CD4-positive, alpha-beta T cell (primary cell): ENCODE measurements at regions not wholly inside any gene's neighbourhood (a gene's known extent, or its start where the extent isn't known, plus 50 kb on each side); places are given as distances from the start of the nearest gene placed in this dataset.

Experiments used
- ATAC-seq: fragments of 200-7000 bp; cut with Tn5 transposase; one replicate; pipeline ENCODE4 v1.10.0; 2022; ENCODE audit warnings: mild to moderate bottlenecking; ENCODE audit not compliant: poor library complexity
- CTCF ChIA-PET: fragments of 350-600 bp; sonication (Branson Sonifier 250); formaldehyde crosslinking; loops from one replicate; lab custom pipeline; 2021; ENCODE audit warnings: antibody characterized with exemption, inconsistent platforms; lab: Charles Lee
- POLR2A ChIA-PET: fragments of 350-600 bp; sonication (Branson Sonifier 250); formaldehyde crosslinking; loops from one replicate; lab custom pipeline; 2021; ENCODE audit warnings: antibody characterized with exemption, inconsistent platforms; lab: Charles Lee
- DNase-seq, 14 experiments: peaks; one replicate each; pipeline ENCODE4 v3.0.0-alpha.2; 2013 to 2020; ENCODE audit warnings: mixed read lengths in 2 of 14
- H3K27ac ChIP-seq, 2 donors: one replicate each; pipeline versions ENCODE4 v1.5.1 to v1.7.0; 2013; ENCODE audit warnings: low read length in 2 of 2, low read depth in 1 of 2, mild to moderate bottlenecking in 1 of 2
- H3K27me3 ChIP-seq, 2 experiments: 1 replicate in 1 of 2; 2 replicates in 1 of 2; pipeline versions ENCODE4 v1.6.1 to v1.7.0; 2013; ENCODE audit warnings: low read length in 2 of 2, control low read depth in 1 of 2, mild to moderate bottlenecking in 1 of 2, moderate library complexity in 1 of 2; ENCODE audit not compliant: insufficient read depth in 2 of 2, control insufficient read depth in 1 of 2
- H3K36me3 ChIP-seq: one replicate; pipeline ENCODE4 v1.6.1; 2013; ENCODE audit warnings: low read length, control low read depth; ENCODE audit not compliant: insufficient read depth
- H3K4me1 ChIP-seq: one replicate; pipeline ENCODE4 v1.6.1; 2013; ENCODE audit warnings: low read length, control low read depth; ENCODE audit not compliant: insufficient read depth
- H3K4me3 ChIP-seq: one replicate; pipeline ENCODE4 v1.5.1; 2013; ENCODE audit warnings: mild to moderate bottlenecking, low read length, moderate library complexity
- H3K9me3 ChIP-seq, 2 experiments: 1 replicate in 1 of 2; 2 replicates in 1 of 2; pipeline versions ENCODE4 v1.6.1 to v1.7.0; 2013; ENCODE audit warnings: low read length in 2 of 2, mild to moderate bottlenecking in 2 of 2, control low read depth in 1 of 2, moderate library complexity in 1 of 2; ENCODE audit not compliant: control insufficient read depth in 1 of 2, insufficient read depth in 1 of 2
- H3K27ac Mint-ChIP-seq: one replicate; pipeline ENCODE4 v1.8.0; 2020; ENCODE audit warnings: mixed read lengths
- H3K27me3 Mint-ChIP-seq: one replicate; pipeline ENCODE4 v1.8.0; 2021; ENCODE audit warnings: mixed read lengths
- H3K36me3 Mint-ChIP-seq: one replicate; pipeline ENCODE4 v1.8.0; 2021; ENCODE audit warnings: low read depth, mixed read lengths
- H3K4me1 Mint-ChIP-seq: one replicate; pipeline ENCODE4 v1.8.0; 2021; ENCODE audit warnings: low read depth, mixed read lengths
- H3K4me3 Mint-ChIP-seq: one replicate; pipeline ENCODE4 v1.8.0; 2020; ENCODE audit warnings: mild to moderate bottlenecking, mixed read lengths
- H3K9me3 Mint-ChIP-seq: one replicate; pipeline ENCODE4 v1.8.0; 2020; ENCODE audit warnings: mixed read lengths
- intact Hi-C, 2 experiments: fragments of 100-400 bp; cut with DNase I in 1 of 2; cut with micrococcal nuclease in 1 of 2; formaldehyde crosslinking; loops; one replicate each; pipeline versions ENCODE4 v1.15.1 to v1.9.0; 2023 to 2025; cut with DNase I, micrococcal nuclease
- TF ChIP-seq, protein P1 (sequence below): fragments of 200-600 bp; IDR thresholded peaks from one replicate; pipeline ENCODE4 v1.8.0; 2022; ENCODE audit warnings: antibody characterized with exemption, mild to moderate bottlenecking

DNA sequence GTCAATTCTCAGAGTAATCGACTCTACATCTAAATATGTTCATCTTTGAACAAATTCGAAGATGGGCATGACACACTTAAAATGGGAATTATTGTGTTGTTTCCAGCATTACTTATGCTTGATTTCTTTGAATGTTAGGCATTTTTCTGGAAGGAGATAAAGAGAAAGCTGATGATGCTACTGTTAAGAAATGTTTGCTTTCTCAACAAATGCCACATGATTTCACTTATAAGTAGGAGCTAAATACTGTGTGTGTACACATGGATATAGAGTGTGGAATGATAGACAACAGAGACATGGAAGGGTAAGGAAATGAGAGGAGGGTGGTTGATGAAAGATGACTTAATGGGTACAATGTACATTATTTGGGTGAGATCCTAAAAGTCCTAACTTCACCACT is 400.9 kb downstream of the TBL1XR1 start:
- no peak for ATAC-seq

DNA sequence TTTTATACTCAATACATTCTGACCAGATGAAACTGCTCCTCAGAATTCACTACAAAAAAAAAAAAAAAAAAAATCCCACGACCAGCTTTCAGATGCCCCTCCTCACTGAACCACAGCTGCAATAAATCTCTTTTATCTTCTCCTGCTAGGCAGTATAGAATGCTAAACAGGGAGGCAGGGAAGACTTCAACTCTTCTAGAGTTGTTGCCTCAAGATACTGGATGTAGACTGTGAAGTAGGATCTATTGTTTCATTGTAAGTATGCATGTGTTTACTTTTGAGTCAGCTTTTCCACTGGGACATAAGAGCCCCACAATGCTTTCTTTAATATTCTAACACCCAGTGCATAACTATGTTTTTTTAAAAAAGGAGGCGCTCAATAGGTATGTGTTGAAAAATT is 401.4 kb downstream of the TBL1XR1 start:
- no peak for ATAC-seq
- Histone ChIP-seq H3K27me3 (no peaks in the 10 kb centered on the region), H3K9me3 (no peaks in the 10 kb centered on the region), H3K4me3 (no peak overlapping the region), H3K27ac (no peak overlapping the region), H3K36me3 (no peaks in the 10 kb centered on the region), H3K4me1 (no peaks in the 10 kb centered on the region)
- peaks cover 24% of the 10 kb centered on the region for H3K27me3 Mint-ChIP-seq
- no peak overlapping the region for H3K27ac Mint-ChIP-seq
- no peaks in the 10 kb centered on the region for H3K4me1 Mint-ChIP-seq
- H3K9me3 Mint-ChIP-seq, result no peaks in the 10 kb centered on the region
- no peak overlapping the region for H3K4me3 Mint-ChIP-seq
- POLR2A ChIA-PET, result no interaction called here
- TF ChIP-seq, protein P1, sequence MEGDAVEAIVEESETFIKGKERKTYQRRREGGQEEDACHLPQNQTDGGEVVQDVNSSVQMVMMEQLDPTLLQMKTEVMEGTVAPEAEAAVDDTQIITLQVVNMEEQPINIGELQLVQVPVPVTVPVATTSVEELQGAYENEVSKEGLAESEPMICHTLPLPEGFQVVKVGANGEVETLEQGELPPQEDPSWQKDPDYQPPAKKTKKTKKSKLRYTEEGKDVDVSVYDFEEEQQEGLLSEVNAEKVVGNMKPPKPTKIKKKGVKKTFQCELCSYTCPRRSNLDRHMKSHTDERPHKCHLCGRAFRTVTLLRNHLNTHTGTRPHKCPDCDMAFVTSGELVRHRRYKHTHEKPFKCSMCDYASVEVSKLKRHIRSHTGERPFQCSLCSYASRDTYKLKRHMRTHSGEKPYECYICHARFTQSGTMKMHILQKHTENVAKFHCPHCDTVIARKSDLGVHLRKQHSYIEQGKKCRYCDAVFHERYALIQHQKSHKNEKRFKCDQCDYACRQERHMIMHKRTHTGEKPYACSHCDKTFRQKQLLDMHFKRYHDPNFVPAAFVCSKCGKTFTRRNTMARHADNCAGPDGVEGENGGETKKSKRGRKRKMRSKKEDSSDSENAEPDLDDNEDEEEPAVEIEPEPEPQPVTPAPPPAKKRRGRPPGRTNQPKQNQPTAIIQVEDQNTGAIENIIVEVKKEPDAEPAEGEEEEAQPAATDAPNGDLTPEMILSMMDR, result no peak
- no peaks in the 10 kb centered on the region for H3K36me3 Mint-ChIP-seq
- intact Hi-C loops, result no loop called here
- CTCF ChIA-PET, result interaction anchor here (1.0 kb wide), 1 partner anchor 59 kb away, joined by 3 read pairs; no protein-coding TSS in a partner anchor
- DNase-seq, result no peak

More for the DNA sequence above, 400.9 kb downstream of the TBL1XR1 start:
- Histone ChIP-seq H3K4me3 (no peak overlapping the region), H3K27me3 (no peaks in the 10 kb centered on the region), H3K27ac (no peak overlapping the region), H3K4me1 (no peaks in the 10 kb centered on the region), H3K36me3 (no peaks in the 10 kb centered on the region), H3K9me3 (no peaks in the 10 kb centered on the region)
- ChIA-PET POLR2A (no interaction called here), CTCF (interaction anchor here (1.0 kb wide), 1 partner anchor 59 kb away, joined by 3 read pairs; no protein-coding TSS in a partner anchor)
- TF ChIP-seq, protein P1, result no peak
- H3K4me3 Mint-ChIP-seq, result no peak overlapping the region
- no peaks in the 10 kb centered on the region for H3K4me1 Mint-ChIP-seq
- H3K27ac Mint-ChIP-seq, result no peak overlapping the region
- no peaks in the 10 kb centered on the region for H3K9me3 Mint-ChIP-seq
- no peak for DNase-seq
- no peaks in the 10 kb centered on the region for H3K36me3 Mint-ChIP-seq
- intact Hi-C loops, result no loop called here
- peaks cover 24% of the 10 kb centered on the region for H3K27me3 Mint-ChIP-seq

DNA sequence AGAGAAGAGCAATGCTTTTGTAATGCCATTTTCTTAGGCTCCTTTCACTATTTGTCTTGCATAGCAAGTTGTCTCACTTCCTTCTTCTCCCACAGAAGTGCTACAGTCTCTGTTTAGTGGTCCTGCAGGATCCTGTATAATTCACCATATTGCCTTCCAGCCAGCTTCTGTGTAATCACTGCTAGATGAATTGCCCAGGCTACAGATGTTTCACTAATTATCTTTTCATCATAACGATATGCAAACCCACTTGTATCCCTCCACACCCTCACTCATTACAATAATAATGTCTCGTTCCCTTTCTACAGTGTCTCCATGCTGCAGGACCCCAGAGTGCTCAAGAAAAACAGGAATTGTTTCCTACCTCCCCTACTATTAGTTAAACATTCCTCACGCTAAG is 402.9 kb downstream of the TBL1XR1 start:
- POLR2A ChIA-PET, result no interaction called here
- no peaks in the 10 kb centered on the region for H3K9me3 Mint-ChIP-seq

More for the DNA sequence above, 402.9 kb downstream of the TBL1XR1 start:
- peaks cover 20% of the 10 kb centered on the region for H3K27me3 Mint-ChIP-seq
- ATAC-seq (no peak), DNase-seq (no peak)
- H3K4me1 Mint-ChIP-seq, result no peaks in the 10 kb centered on the region
- Histone ChIP-seq H3K27ac (no peak overlapping the region), H3K9me3 (no peaks in the 10 kb centered on the region), H3K27me3 (no peaks in the 10 kb centered on the region), H3K4me1 (no peaks in the 10 kb centered on the region), H3K36me3 (no peaks in the 10 kb centered on the region), H3K4me3 (no peak overlapping the region)
- H3K4me3 Mint-ChIP-seq, result no peak overlapping the region
- H3K27ac Mint-ChIP-seq, result no peak overlapping the region
- intact Hi-C loops, result no loop called here
- no peaks in the 10 kb centered on the region for H3K36me3 Mint-ChIP-seq
- CTCF ChIA-PET, result no interaction called here
- TF ChIP-seq, protein P1, result no peak
